Mesenteric fat pad (tissue), 1 donor: ENCODE measurements at regions not wholly inside any gene's neighbourhood (a gene's known extent, or its start where the extent isn't known, plus 50 kb on each side); places are given as distances from the start of the nearest gene placed in this dataset.
A peak's percentile ranks its signal among the peaks of the same experiment; 100 is the strongest.

ENCODE experiments used
- DNase-seq: peaks from one replicate; pipeline ENCODE4 v3.0.0-alpha.2; 2020; ENCODE audit warnings: low spot score
- donor health status: DM: yes; HTN: yes; CAD: no.

DNA sequence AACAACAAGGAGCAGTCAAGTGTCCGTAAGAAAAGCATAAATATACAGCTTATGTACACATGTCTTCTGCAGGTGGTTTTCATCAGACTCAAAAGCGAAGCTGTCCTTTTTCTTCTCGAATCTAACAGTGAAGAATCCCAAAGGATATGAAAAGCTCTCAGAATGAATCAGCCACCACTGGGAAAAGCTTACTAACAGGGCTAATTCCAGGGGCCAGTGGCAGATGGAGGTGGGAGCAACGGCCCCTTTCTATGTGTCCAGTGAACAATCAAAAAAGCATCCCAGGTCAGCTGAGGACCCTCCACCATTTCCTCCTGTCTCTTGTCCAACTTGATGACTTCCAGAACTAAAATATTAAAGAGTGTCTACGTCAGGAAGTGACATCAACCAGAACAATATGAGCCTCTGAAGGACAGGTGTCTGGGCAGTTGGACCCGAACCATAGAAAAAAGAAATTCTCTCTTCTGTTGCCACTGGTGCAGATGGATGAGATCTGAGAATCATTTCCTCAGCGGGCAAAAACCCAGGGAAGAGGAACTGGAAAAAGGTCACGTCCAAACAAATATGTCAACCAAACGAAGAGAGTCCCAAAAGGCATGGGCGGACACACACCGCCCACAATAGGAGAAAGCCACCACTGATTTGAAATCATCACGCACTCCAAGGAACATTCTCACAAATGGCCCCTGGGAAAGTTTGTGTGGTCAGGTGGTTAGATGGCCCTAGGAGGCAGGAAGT, 70.4 kb upstream of the TIAM1 start:
- no peak for DNase-seq

GRCh38 chr21:31413698-31414097, 69.6 kb upstream of the TIAM1 start:
- DNase-seq: no peak

- no peak for DNase-seq
Observed at GRCh38 chr21:31410499-31411131, 66.6 kb upstream of the TIAM1 start.

- DNase-seq: no peak
Observed at GRCh38 chr21:31409831-31410487, 65.9 kb upstream of the TIAM1 start.

DNA sequence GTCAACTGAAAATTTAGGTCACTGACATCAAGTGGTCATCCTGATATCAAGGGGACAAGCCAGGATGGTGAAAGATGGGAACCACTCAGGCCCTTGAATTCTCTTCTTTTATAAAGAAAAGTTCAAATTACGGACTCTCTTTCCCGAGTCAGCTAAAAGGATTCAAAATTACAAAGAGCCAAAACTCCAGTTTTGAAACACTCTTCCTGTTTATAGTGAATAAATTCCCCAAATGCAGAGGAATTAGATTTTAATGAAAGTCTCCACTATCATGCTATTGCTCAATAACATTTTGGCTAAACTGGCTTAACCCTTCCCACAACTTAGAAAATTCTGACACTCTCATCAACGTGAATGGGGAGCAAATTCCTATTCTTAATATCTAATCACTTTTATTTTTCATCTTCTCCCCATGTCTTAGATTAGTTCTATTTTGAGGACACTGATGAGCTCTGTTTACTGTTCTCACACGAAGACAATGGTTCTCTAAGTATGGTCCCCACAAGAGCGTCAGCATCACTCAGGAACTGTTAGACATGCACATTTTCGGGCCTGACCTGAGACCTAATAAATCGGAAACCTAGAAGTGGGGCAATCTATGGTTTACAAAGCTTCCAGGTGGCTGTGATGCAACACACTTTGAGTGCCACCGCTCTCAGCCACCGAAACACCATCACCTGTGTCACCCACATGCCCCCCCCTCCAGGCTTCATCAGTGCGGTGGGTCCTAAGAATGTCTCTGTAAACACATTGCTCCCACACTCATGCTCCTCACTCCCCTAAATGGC, 64.4 kb upstream of the TIAM1 start:
- no peak for DNase-seq

GRCh38 chr21:31406510-31406909, 62.4 kb upstream of the TIAM1 start:
- no peak for DNase-seq

DNA sequence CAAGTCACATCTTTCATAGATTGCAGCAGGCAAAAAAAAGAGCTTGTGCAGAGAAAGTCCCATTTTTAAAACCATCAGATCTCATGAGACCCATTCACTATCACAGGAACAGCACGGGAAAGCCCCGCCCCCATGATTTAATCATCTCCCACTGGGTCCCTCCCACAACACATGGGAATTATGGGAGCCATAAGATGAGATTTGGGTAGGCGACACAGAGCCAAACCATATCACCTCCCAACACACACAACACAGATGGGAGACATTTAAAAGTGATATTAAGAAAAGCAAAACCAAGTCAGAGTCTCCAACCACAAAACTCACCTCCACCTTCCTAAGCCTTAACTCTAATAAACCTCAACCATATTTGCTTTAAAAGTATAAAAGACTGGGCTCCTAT, 61.5 kb upstream of the TIAM1 start:
- no peak for DNase-seq

DNA sequence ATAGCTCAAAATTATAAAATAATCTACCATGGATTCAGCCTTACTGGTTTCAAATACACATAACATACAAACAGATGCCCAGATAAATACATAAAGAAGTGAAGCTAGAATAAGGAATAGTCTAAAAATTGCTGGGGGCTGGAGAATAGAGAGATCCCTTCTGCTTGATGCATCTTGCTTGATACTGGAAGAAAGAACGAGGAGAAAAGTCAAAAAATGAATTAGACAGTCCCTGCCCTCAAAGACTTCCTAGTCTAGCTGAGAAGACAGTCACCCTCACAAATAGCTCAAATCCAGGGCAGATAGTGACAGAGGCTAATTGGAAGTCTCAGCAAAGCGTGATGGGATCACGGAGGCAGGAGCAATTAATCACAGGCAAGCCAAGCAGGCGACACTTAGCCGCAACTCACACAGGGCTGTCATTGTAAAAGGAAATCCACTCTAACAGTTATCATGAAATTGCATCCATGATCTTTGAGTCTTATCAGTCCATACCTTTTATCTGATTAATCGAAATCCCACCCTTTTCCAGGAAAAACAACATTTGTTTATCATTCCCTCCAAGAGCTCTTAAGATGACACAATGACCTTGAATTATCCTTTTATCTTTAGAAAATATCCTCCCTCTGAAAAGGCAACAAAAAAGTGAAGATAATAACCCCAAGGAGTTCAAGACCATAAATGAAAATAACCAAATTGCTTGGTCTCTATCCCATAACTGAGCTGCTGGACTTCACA, 59.7 kb upstream of the TIAM1 start:
- no peak for DNase-seq

DNA sequence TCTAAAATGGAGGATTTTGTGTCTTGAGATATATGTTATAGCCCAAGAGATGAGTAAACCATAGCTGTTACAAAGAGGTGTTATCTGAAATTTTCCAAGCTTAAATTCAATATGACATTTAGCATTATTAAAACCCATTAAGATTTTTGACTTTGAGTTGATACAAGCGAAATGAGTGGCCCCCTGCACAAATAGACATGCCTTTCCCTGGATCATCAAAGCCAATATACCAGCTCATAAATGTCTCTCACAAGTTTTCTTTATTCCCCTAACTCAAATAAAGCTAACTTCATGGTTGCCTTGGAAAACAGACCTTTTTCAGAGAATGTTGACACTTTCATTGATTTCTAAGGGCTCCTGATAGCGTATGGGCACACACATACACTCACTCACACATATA, 55.5 kb upstream of the TIAM1 start:
- DNase-seq: no peak

GRCh38 chr21:31398574-31398973, 54.5 kb upstream of the TIAM1 start:
- DNase-seq: no peak

DNA sequence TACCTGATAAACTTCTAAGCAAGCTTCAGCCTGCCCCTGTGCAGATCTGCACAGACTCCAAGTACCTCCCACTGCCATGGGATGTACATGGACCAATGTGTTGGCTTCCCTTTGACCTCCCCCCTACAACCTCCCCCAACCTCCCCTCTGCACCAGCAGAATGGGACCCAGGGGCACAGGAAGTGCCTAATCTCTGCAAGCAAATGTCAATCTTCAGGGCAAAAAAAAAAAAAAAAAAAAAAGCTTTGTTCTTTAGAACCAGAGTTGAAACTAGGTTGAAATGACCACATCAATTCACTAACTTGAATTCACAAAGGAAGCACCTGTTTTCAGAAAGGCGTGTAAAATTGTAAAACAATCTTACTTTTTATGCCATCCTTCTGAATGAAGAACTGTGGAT, 53.9 kb upstream of the TIAM1 start:
- DNase-seq: no peak

GRCh38 chr21:31397515-31397926, 53.5 kb upstream of the TIAM1 start:
- no peak for DNase-seq

- no peak for DNase-seq
Observed at GRCh38 chr21:31397030-31397429, 53.0 kb upstream of the TIAM1 start.

DNA sequence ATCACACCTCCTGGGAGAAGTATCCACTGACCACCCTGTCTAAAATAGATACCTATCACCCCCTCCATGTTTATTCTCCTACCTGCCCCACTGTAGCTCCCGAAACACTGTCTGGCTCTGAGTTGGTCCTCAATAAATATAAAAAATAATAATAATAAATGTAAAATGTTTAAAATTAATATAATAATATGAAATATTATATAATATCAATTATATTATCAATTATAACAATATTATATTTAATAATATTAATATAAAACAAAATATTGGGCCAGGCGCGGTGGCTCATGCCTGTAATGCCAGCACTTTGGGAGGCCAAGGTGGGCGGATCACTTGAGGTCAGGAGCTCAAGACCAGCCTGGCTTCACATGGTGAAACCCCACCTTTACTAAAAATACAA, 52.3 kb upstream of the TIAM1 start:
- no peak for DNase-seq

DNA sequence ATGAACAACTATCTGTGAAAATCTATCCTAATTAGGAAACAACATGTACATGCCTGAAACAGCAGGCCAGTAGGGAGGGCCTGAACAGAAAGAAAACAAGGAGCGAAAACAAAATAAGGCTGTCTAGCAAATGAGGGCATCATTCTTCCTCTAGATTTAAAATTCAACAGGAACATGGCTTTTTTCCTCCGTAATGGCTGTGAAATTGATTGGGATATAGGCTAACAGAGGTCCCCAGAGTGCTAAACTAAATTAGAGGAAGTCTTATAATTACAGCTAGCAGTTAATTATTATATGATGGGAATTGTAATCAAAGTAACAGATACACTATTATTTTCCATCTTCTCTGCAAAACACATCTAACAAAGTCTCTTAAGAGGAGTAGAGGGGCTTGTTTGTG, 51.7 kb upstream of the TIAM1 start:
- DNase-seq: no peak

DNA sequence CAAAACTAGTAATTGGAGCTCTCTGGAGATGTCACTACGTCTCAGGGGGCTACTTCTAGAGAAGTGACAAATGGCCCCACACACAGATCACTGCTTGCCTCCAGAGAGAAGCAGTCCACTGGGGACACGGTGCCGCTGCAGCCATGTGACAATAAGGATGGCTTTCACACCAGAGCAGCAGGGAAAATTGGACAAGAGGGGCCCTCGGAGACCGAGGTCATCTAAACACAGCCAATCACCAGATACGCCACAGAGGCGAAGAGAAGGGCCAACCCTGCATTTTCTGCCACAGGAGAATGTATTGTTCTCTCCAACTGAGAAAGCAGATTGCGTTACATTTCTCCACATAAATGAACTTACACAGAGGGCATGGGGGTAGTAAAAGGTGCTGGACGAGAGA, 51.2 kb upstream of the TIAM1 start:
- DNase-seq: peak; percentile 79

DNA sequence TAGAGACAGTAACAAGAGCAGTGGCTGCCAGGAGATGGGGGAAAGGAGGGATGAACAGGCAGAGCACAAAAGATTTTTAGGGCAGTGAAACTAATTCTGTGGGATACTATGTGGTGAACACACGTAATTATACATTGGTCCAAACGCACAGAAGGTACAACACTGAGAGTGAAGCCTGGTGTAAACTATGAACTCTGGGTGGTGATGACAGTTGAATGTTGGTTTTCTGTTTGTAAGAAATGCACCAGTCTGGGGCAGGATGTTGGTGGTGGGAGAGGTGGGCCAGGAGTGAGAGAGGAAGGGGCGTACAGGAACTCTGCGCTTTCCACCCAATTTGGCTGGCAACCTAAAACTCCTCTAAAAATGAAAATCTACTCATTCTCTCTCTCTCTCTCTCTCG, 50.2 kb upstream of the TIAM1 start:
- DNase-seq: no peak
